Naive thymus-derived CD4-positive, alpha-beta T cell (primary cell): ENCODE measurements at regions not wholly inside any gene's neighbourhood (a gene's known extent, or its start where the extent isn't known, plus 50 kb on each side); places are given as distances from the start of the nearest gene placed in this dataset.
"Not testable (repeated sequence)": the region's sequence is repeated elsewhere in the genome, so short reads cannot be mapped to it uniquely, and the experiment has no call there.

Source experiments
- ATAC-seq: fragments of 150-1000 bp; cut with Tn5 transposase; 2 replicates; pipeline ENCODE4 v1.10.0; 2021; ENCODE audit warnings: mild to moderate bottlenecking, moderate library complexity
- CTCF ChIA-PET: fragments of 350-600 bp; sonication (Branson Sonifier 250); formaldehyde crosslinking; loops from one replicate; lab custom pipeline; 2021; ENCODE audit warnings: antibody characterized with exemption; lab: Charles Lee
- POLR2A ChIA-PET: fragments of 350-600 bp; sonication (Branson Sonifier 250); formaldehyde crosslinking; loops from one replicate; lab custom pipeline; 2021; ENCODE audit warnings: antibody characterized with exemption, inconsistent platforms; lab: Charles Lee
- DNase-seq, 9 donors: peaks; one replicate each; pipeline versions ENCODE4 v3.0.0 to v3.0.0-alpha.2; 2020 to 2022; ENCODE audit warnings: mixed read lengths in 1 of 9
- H3K27ac ChIP-seq: one replicate; pipeline ENCODE4 v1.7.0; 2013; ENCODE audit warnings: mild to moderate bottlenecking, low read depth, low read length, moderate library complexity
- H3K27me3 ChIP-seq, 2 donors: one replicate each; pipeline ENCODE4 v1.7.0; 2013; ENCODE audit warnings: low read length in 2 of 2, mild to moderate bottlenecking in 2 of 2, moderate library complexity in 2 of 2; ENCODE audit not compliant: control insufficient read depth in 2 of 2, insufficient read depth in 2 of 2
- H3K36me3 ChIP-seq, 3 experiments: 1 replicate in 2 of 3; 2 replicates in 1 of 3; pipeline ENCODE4 v1.7.0; 2013; ENCODE audit warnings: low read length in 3 of 3, mild to moderate bottlenecking in 3 of 3, moderate library complexity in 1 of 3; ENCODE audit not compliant: insufficient read depth in 3 of 3, control insufficient read depth in 2 of 3
- H3K4me1 ChIP-seq, 2 donors: one replicate each; pipeline ENCODE4 v1.7.0; 2013; ENCODE audit warnings: low read length in 2 of 2, mild to moderate bottlenecking in 2 of 2, moderate library complexity in 1 of 2; ENCODE audit not compliant: control insufficient read depth in 2 of 2, insufficient read depth in 2 of 2
- H3K4me3 ChIP-seq: 2 replicates; pipeline ENCODE4 v1.7.0; 2013; ENCODE audit warnings: mild to moderate bottlenecking, low read length
- H3K9me3 ChIP-seq, 3 experiments: 1 replicate in 2 of 3; 2 replicates in 1 of 3; pipeline ENCODE4 v1.7.0; 2013; ENCODE audit warnings: low read length in 3 of 3; ENCODE audit not compliant: control insufficient read depth in 2 of 3
- H3K27ac Mint-ChIP-seq, 9 donors: one replicate each; pipeline ENCODE4 v1.8.0; 2020 to 2022; ENCODE audit warnings: mixed read lengths in 9 of 9, mild to moderate bottlenecking in 8 of 9, moderate library complexity in 5 of 9, inconsistent platforms in 2 of 9
- H3K27me3 Mint-ChIP-seq, 5 donors: one replicate each; pipeline ENCODE4 v1.8.0; 2021 to 2022; ENCODE audit warnings: mixed read lengths in 5 of 5, mild to moderate bottlenecking in 1 of 5
- H3K36me3 Mint-ChIP-seq, 5 donors: one replicate each; pipeline ENCODE4 v1.8.0; 2020 to 2022; ENCODE audit warnings: mixed read lengths in 5 of 5, mild to moderate bottlenecking in 3 of 5, inconsistent platforms in 1 of 5
- H3K4me1 Mint-ChIP-seq, 7 donors: one replicate each; pipeline ENCODE4 v1.8.0; 2020 to 2022; ENCODE audit warnings: mixed read lengths in 7 of 7, mild to moderate bottlenecking in 3 of 7, inconsistent platforms in 1 of 7
- H3K4me3 Mint-ChIP-seq, 10 donors: one replicate each; pipeline ENCODE4 v1.8.0; 2020 to 2022; ENCODE audit warnings: mild to moderate bottlenecking in 10 of 10, mixed read lengths in 10 of 10, moderate library complexity in 6 of 10, inconsistent platforms in 2 of 10
- H3K9me3 Mint-ChIP-seq, 11 donors: one replicate each; pipeline ENCODE4 v1.8.0; 2020 to 2022; ENCODE audit warnings: mixed read lengths in 11 of 11, mild to moderate bottlenecking in 4 of 11, inconsistent platforms in 1 of 11, moderate library complexity in 1 of 11
- intact Hi-C, 2 donors: fragments of 100-400 bp; cut with micrococcal nuclease; formaldehyde crosslinking; loops; one replicate each; pipeline ENCODE4 v1.15.1; 2023

GRCh38 chr3:162708942-162709706 lies 1212.5 kb downstream of the OTOL1 start:
- H3K27ac Mint-ChIP-seq, H3K9me3 ChIP-seq, H3K27ac ChIP-seq, CTCF ChIA-PET, H3K27me3 Mint-ChIP-seq, H3K36me3 ChIP-seq, ATAC-seq, H3K4me1 Mint-ChIP-seq, DNase-seq, H3K4me3 Mint-ChIP-seq, H3K27me3 ChIP-seq, intact Hi-C loops, H3K4me1 ChIP-seq, H3K36me3 Mint-ChIP-seq, H3K4me3 ChIP-seq, POLR2A ChIA-PET: not testable (repeated sequence)
- H3K9me3 Mint-ChIP-seq = peaks cover 0 to 17% (median 1%) of the 10 kb centered on the region in 11 donors

GRCh38 chr3:162710332-162711112 lies 1213.9 kb downstream of the OTOL1 start:
- H3K36me3 ChIP-seq = no peaks in the 10 kb centered on the region
- H3K4me3 ChIP-seq = no peak overlapping the region
- CTCF ChIA-PET = no interaction called here
- H3K9me3 Mint-ChIP-seq = peaks cover 0 to 17% (median 1%) of the 10 kb centered on the region in 11 donors
- H3K4me1 ChIP-seq = no peaks in the 10 kb centered on the region
- H3K36me3 Mint-ChIP-seq = no peaks in the 10 kb centered on the region
- no peaks in the 10 kb centered on the region for H3K27me3 Mint-ChIP-seq
- no peaks in the 10 kb centered on the region for H3K27me3 ChIP-seq
- POLR2A ChIA-PET = no interaction called here
- H3K27ac Mint-ChIP-seq = no peak overlapping the region
- H3K4me3 Mint-ChIP-seq = no peak overlapping the region
- intact Hi-C loops = no loop called here
- H3K4me1 Mint-ChIP-seq = no peaks in the 10 kb centered on the region
- H3K9me3 ChIP-seq = no peaks in the 10 kb centered on the region
- DNase-seq = no peak
- no peak for ATAC-seq
- H3K27ac ChIP-seq = no peak overlapping the region

- H3K27me3 Mint-ChIP-seq, H3K27me3 ChIP-seq, H3K27ac Mint-ChIP-seq, H3K9me3 ChIP-seq, intact Hi-C loops, H3K27ac ChIP-seq, H3K4me1 ChIP-seq, CTCF ChIA-PET, H3K9me3 Mint-ChIP-seq, H3K4me3 ChIP-seq, H3K4me1 Mint-ChIP-seq, H3K4me3 Mint-ChIP-seq, H3K36me3 ChIP-seq, H3K36me3 Mint-ChIP-seq, POLR2A ChIA-PET, ATAC-seq, DNase-seq: not testable (repeated sequence)
These were observed 1220.5 kb downstream of the OTOL1 start for GRCh38 chr3:162717074-162717473.

GRCh38 chr3:162718697-162719096 lies 1222.1 kb downstream of the OTOL1 start:
- no peaks in the 10 kb centered on the region for H3K4me1 ChIP-seq
- no peaks in the 10 kb centered on the region for H3K36me3 Mint-ChIP-seq
- no peaks in the 10 kb centered on the region for H3K36me3 ChIP-seq
- ATAC-seq = no peak
- no peaks in the 10 kb centered on the region for H3K27me3 ChIP-seq
- no peak overlapping the region for H3K27ac Mint-ChIP-seq
- no peak overlapping the region for H3K4me3 ChIP-seq
- ChIA-PET CTCF (no interaction called here), POLR2A (no interaction called here)
- no peak overlapping the region for H3K27ac ChIP-seq
- no peaks in the 10 kb centered on the region for H3K27me3 Mint-ChIP-seq
- H3K9me3 ChIP-seq = no peaks in the 10 kb centered on the region
- intact Hi-C loops = no loop called here
- no peaks in the 10 kb centered on the region for H3K9me3 Mint-ChIP-seq
- H3K4me1 Mint-ChIP-seq = no peaks in the 10 kb centered on the region
- no peak overlapping the region for H3K4me3 Mint-ChIP-seq
- DNase-seq = no peak

- Mint-ChIP-seq H3K27me3 (no peaks in the 10 kb centered on the region), H3K36me3 (no peaks in the 10 kb centered on the region), H3K4me1 (no peaks in the 10 kb centered on the region), H3K4me3 (no peak overlapping the region), H3K9me3 (no peaks in the 10 kb centered on the region), H3K27ac (no peak overlapping the region)
- Histone ChIP-seq H3K36me3 (no peaks in the 10 kb centered on the region), H3K4me3 (no peak overlapping the region), H3K27ac (no peak overlapping the region), H3K9me3 (no peaks in the 10 kb centered on the region), H3K27me3 (no peaks in the 10 kb centered on the region), H3K4me1 (no peaks in the 10 kb centered on the region)
- no peak for DNase-seq
- ChIA-PET POLR2A (no interaction called here), CTCF (no interaction called here)
- intact Hi-C loops = no loop called here
- no peak for ATAC-seq
These were observed 1223.2 kb downstream of the OTOL1 start for GRCh38 chr3:162719684-162720341.

GRCh38 chr3:162721736-162722135 lies 1225.1 kb downstream of the OTOL1 start:
- Mint-ChIP-seq H3K4me1 (no peaks in the 10 kb centered on the region), H3K9me3 (peaks cover 0 to 2% (median 0%) of the 10 kb centered on the region in 11 donors), H3K27me3 (no peaks in the 10 kb centered on the region), H3K36me3 (no peaks in the 10 kb centered on the region), H3K27ac (no peak overlapping the region), H3K4me3 (no peak overlapping the region)
- ATAC-seq (no peak), DNase-seq (no peak)
- no peak overlapping the region for H3K27ac ChIP-seq
- H3K9me3 ChIP-seq = no peaks in the 10 kb centered on the region
- no peaks in the 10 kb centered on the region for H3K36me3 ChIP-seq
- intact Hi-C loops = no loop called here
- CTCF ChIA-PET = no interaction called here
- H3K4me3 ChIP-seq = no peak overlapping the region
- no peaks in the 10 kb centered on the region for H3K4me1 ChIP-seq
- H3K27me3 ChIP-seq = no peaks in the 10 kb centered on the region
- POLR2A ChIA-PET = no interaction called here
